ENCODE measurements at regions not wholly inside any gene's neighbourhood (a gene's known extent, or its start where the extent isn't known, plus 50 kb on each side); places are given as distances from the start of the nearest gene placed in this dataset.

- no peak for DNase-seq
Measured at GRCh38 chr12:92089559-92089958, 56.1 kb downstream of the BTG1 start.

DNA sequence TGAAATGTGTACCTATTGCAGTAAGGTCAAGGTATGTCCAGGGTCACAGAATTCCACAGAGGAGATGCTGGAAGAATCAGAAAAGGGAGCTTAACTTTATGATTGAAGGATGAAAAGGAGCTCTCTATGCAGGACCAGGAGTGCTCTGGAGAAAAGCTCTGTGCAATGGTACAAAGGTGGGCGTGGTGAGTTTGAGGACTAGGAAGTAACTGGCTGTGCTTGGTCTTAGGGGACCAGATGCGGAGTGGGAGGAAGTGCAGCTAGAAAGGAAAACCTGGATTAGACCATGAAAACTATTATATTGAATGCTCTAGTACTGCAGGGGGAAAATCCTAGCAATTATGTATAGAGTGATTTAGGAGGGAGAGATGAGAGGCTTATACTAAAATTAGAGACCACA is 56.8 kb downstream of the BTG1 start:
- no peak for DNase-seq

GRCh38 chr12:92085736-92086040 is 60.0 kb downstream of the BTG1 start:
- DNase-seq, result no peak

DNA sequence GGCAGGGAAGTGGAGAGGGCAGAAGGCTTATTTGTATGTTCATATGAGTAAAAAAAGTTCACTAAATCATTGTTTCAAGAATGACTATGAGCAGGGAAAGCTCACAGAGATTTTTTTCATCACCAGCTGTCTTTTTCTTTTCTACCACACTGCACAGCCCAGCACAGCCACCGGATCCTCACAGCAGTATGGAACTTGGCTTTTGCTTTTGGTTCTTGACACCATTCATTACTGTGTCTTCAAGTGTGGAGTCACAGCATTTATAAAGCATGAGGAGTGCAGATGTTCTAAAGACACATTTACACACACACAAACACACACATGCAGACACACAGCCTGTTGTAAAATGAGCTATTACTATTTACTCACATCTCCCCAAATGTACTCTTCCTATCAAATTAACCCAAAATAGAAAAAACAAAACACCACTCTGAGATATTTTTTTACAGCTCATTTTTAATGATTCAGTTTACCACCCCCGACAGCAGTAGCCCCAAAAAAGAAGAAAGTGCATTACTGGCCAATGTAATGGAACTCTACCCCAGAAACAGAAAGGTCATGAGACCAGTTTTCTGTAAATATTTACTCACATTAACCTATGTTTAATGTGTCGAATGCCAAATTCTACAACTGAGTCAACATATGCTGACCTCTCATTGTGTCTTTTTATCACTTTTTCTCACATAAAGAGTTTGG is 60.5 kb downstream of the BTG1 start:
- no peak for DNase-seq

DNA sequence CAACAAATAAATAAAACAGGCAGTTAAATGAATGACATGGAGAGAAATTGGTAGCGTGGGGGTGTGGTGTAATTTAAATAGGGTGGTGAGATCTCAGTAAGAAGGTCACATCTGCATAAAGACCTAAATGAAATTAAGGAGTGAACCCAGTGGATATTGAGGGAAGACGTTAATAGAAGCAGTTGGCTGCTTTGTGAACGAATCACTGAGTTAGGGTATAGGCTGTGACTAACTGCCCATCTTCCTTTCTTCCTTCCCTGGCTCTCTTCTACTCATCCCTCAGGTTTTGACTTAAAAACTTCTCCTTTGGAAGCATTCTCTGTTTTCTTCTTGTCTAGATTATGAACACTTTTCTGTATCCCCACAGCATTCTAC is 64.7 kb downstream of the BTG1 start:
- DNase-seq, result no peak

GRCh38 chr12:92079054-92079385 is 66.6 kb downstream of the BTG1 start:
- no peak for DNase-seq

GRCh38 chr12:92078167-92079053 is 67.2 kb downstream of the BTG1 start:
- peak in 1 of 2 experiments; percentile 23 for DNase-seq

DNA sequence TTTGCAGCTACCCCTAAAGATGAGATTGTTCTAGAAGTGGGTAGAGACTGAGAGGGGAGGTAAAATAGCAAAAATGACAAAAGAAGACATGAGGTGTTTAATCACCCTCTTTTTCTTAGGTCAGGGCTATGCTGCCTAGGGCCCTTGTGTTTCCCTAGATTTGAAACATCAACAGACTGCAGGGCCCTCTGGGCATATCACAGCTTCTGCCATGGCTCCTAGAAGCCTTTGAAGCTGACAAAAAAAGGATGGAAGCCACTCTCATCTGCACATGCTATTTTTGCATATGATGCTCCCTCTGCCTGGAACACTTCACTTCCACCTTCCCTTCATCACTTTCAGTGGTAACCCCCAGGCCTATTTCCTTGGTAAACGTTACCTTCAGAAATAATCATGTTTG is 68.1 kb downstream of the BTG1 start:
- no peak for DNase-seq

- DNase-seq, result no peak
Measured at GRCh38 chr12:92076101-92076500, 69.5 kb downstream of the BTG1 start.

DNA sequence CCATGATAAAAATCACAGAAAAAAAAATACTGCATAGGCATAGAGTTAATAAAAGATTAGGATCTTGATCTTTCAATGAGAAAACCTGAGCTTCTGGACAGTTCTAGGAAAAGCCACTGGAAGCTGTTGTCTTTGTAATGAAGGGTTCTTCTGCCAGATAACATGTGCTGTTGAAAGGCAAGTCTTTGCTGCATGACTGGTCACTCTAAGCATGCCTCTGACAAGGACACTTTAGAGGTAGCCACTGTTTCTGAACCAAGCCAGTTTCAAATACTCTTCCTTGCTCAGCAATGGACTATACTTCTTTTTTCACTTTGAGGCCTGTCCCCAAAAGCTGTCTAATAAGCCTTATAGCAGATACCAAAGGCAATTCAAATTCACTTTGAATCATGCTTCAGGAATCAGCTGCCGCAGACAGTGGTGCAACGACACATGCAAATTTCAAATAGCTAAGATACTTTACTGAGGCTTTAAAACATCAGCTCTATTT is 70.2 kb downstream of the BTG1 start:
- no peak for DNase-seq

- no peak for DNase-seq
Measured at GRCh38 chr12:92074889-92075288, 70.8 kb downstream of the BTG1 start.

GRCh38 chr12:92073094-92073493 is 72.6 kb downstream of the BTG1 start:
- DNase-seq, result no peak

DNA sequence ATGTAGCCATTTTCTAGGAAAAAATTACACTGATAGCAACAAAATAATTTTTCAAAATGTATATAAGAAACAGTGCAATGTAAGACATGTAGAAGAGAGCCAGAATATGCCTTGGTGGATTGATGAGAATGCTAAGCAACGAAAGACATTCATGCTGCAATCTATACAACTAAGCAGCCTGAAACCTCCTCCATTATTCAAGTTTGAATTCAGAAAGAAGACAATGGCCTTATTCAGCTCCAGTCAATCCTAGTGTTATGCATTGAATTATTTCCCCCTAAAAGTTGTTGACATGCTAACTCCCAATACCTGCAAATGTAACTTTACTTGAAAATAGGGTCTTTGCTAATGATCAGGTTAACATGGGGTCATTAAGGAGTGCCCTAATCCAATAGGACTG is 73.5 kb downstream of the BTG1 start:
- DNase-seq, result no peak

- DNase-seq, result no peak
Measured at GRCh38 chr12:92070864-92071445, 74.7 kb downstream of the BTG1 start.

DNA sequence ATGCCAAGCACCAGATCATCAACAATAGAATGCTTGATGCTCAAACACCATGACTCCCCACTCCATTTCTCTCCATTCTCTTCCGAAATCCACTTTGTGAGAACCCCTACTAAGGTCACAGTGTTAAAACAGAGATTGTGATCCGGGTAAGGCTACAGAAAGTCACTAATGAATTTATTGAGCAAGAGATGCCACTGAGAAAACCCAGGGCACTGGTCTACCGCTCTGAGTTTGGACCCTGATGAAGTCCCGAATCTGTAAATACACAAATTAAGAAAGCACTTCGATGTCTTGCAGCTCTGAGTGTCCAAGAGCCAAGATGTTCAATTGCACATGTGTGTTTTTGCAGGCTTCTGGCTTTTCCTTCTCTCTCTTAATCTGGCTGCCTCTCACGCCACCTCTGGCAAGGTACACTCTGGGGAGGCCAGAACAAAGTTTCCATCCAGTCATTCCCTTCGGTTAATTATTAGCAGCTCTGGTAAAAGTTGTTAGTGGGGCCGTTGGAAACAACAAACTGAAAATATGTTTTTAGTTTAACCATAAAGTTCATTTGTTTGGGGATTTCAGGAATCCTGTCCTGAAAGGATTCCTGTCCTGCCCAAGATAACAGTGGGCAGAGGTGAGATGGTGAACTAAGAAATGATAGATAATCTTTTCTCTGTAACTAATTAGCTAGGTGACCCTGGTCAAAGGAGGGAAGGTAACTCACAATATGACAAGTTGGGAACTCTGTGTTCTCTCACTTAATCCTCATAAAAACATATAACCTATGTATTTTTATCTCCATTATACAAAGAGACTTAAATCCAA is 75.4 kb downstream of the BTG1 start:
- DNase-seq, result no peak

GRCh38 chr12:92068459-92068858 is 77.2 kb downstream of the BTG1 start:
- DNase-seq, result no peak

DNA sequence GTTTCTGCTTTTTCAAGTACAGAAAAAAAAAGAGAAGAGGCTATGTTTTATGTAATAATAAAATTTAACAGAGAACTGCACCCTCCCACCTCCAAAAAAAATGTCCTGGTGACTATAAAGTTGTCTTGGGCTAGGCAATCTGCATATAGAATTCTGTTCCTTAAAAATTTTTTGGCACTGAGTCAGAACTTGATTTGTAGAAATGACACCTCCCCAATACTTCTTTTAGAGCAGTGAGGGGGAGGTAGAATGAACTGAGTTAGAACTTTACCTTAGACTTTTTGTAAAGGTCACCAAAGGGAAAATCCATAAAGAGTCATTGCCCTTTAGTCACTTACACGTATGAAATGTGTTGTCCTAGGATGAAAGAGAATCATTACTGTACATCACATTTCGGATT is 80.0 kb downstream of the BTG1 start:
- DNase-seq, result no peak

DNA sequence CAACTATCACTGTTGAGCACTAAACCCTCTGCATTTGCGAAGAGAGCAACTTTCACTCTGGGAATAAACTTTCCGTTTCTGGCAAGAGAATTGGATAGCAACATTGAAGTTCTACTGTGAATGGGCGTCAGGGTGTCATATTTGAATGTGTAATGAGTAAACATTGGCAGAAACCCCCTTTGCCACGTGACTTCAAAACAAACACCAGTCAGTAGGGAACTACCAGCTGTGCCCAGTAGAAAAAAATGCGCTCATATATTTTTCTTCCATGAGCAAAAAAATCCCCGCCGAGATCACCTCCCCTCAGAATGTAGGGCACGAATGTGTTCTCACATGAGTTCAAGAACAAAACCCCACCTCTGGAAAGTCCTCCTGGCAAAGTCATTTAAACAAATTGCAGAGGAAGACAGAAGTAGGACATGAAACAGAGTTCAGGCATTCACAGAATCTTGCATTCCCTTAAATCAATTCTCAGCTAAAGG is 80.6 kb downstream of the BTG1 start:
- DNase-seq, result peak in 1 of 2 experiments; percentile 46

DNA sequence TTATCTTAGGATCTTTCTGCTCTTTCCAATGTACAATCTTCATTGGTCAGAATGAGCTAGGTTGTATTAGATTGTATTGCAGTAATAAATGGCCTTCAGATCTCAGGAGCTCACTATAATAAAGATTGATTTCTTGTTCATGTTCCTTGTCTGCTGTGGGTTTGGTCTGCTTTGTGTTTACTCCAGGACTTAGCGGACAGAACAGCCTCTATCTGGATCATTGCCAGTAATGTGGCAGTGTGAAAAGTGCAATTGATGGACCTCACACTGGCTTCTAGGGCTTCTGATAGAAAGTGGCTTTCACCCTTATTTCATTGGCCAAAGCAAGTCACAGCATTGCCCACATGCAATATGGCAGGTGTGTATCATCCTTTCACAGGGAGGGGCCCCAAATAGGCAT is 81.2 kb downstream of the BTG1 start:
- no peak for DNase-seq

- DNase-seq, result no peak
Measured at GRCh38 chr12:92063641-92064040, 82.0 kb downstream of the BTG1 start.

- no peak for DNase-seq
Measured at GRCh38 chr12:92062539-92063493, 82.8 kb downstream of the BTG1 start.

GRCh38 chr12:92061061-92061460 is 84.6 kb downstream of the BTG1 start:
- DNase-seq, result no peak
